Thyroid gland (tissue), 4 donors: ENCODE measurements at regions not wholly inside any gene's neighbourhood (a gene's known extent, or its start where the extent isn't known, plus 50 kb on each side); places are given as distances from the start of the nearest gene placed in this dataset.

Experiments
- DNase-seq, 2 donors: peaks; one replicate each; pipeline ENCODE4 v3.0.0-alpha.2; 2019
- H3K27ac ChIP-seq, 3 donors: fragments of 200-600 bp; sonication (generic); 1 replicate in 2 of 3; 2 replicates in 1 of 3; pipeline ENCODE4 v1.5.1; 2016 to 2019; ENCODE audit warnings: mild to moderate bottlenecking in 1 of 3, moderate library complexity in 1 of 3
- H3K27me3 ChIP-seq: fragments of 200-600 bp; sonication (generic); one replicate; pipeline ENCODE4 v1.5.1; 2019
- H3K36me3 ChIP-seq, 2 donors: fragments of 200-600 bp; sonication (generic); one replicate each; pipeline ENCODE4 v1.5.1; 2016 to 2019
- H3K4me1 ChIP-seq, 2 donors: fragments of 200-600 bp; sonication (generic); one replicate each; pipeline ENCODE4 v1.5.1; 2017 to 2019
- H3K4me3 ChIP-seq, 3 donors: fragments of 200-600 bp; sonication (generic); replicated peaks in 1 of 3; 1 replicate in 2 of 3; 2 replicates in 1 of 3; pipeline ENCODE4 v1.5.1; 2016; ENCODE audit warnings: mild to moderate bottlenecking in 1 of 3
- H3K9me3 ChIP-seq: fragments of 200-600 bp; sonication (generic); one replicate; pipeline ENCODE4 v1.5.1; 2017
- CTCF ChIP-seq, 6 experiments: fragments of 200-600 bp in 3 of 6; fragments of 450-650 bp in 3 of 6; sonication (generic) in 3 of 6; IDR thresholded peaks; one replicate each; pipeline ENCODE4 v1.5.1; 2016 to 2019; ENCODE audit warnings: antibody characterized with exemption in 6 of 6, mild to moderate bottlenecking in 2 of 6, inconsistent platforms in 1 of 6, moderate library complexity in 1 of 6
- POLR2A ChIP-seq, 2 donors: fragments of 450-650 bp; IDR thresholded peaks; one replicate each; pipeline ENCODE4 v1.6.1; 2017; ENCODE audit warnings: antibody characterized with exemption in 2 of 2, mild to moderate bottlenecking in 2 of 2, moderate library complexity in 1 of 2
- WGBS, 2 donors: methylation state at CpG; one replicate each; pipeline ENCODE4 v1.1.5; 2017; 5-methylcytosine and 5-hydroxymethylcytosine counted together
- intact Hi-C: fragments of 100-400 bp; cut with DNase I; formaldehyde crosslinking; loops from one replicate; pipeline ENCODE4 v1.15.1; 2023

- no peaks in the 10 kb centered on the region for H3K36me3 ChIP-seq
- H3K27ac ChIP-seq = no peak overlapping the region
- TF ChIP-seq POLR2A (IDR thresholded peaks at IDR 0.05) (no peak), CTCF (IDR thresholded peaks at IDR 0.05) (no peak)
- WGBS, 2 donors = 78 to 85% methylated on average over 3 of the region's 3 CpGs
- intact Hi-C loops = no loop called here
- H3K27me3 ChIP-seq = no peaks in the 10 kb centered on the region
- no peak for DNase-seq
- no peaks in the 10 kb centered on the region for H3K9me3 ChIP-seq
- peaks cover 7 to 16% of the 10 kb centered on the region in 2 donors for H3K4me1 ChIP-seq
- H3K4me3 ChIP-seq = no peak overlapping the region
These were observed 59.4 kb upstream of the LIMCH1 start for GRCh38 chr4:41478518-41478917.

GRCh38 chr4:41480896-41481311, 57.1 kb upstream of the LIMCH1 start:
- WGBS, 2 donors = 88% methylated on average over 5 of the region's 5 CpGs
- intact Hi-C loops = no loop called here

GRCh38 chr4:41483771-41484170, 54.2 kb upstream of the LIMCH1 start:
- TF ChIP-seq POLR2A (IDR thresholded peaks at IDR 0.05) = no peak
- no peak for TF ChIP-seq CTCF (IDR thresholded peaks at IDR 0.05)
- Histone ChIP-seq H3K27me3 (no peaks in the 10 kb centered on the region), H3K36me3 (no peaks in the 10 kb centered on the region), H3K27ac (no peak overlapping the region), H3K9me3 (no peaks in the 10 kb centered on the region), H3K4me1 (peaks cover 14 to 16% of the 10 kb centered on the region in 2 donors), H3K4me3 (no peak overlapping the region)
- 88 to 96% methylated on average over 1 of the region's 1 CpG for WGBS, 2 donors
- DNase-seq = no peak
- intact Hi-C loops = no loop called here

More at GRCh38 chr4:41480896-41481311, 57.1 kb upstream of the LIMCH1 start:
- H3K9me3 ChIP-seq = no peaks in the 10 kb centered on the region
- H3K36me3 ChIP-seq = no peaks in the 10 kb centered on the region
- no peak for DNase-seq
- no peak overlapping the region for H3K27ac ChIP-seq
- no peak overlapping the region for H3K4me3 ChIP-seq
- H3K27me3 ChIP-seq = no peaks in the 10 kb centered on the region
- TF ChIP-seq POLR2A (IDR thresholded peaks at IDR 0.05) (no peak), CTCF (IDR thresholded peaks at IDR 0.05) (no peak)
- H3K4me1 ChIP-seq = peaks cover 11 to 20% of the 10 kb centered on the region in 2 donors

- intact Hi-C loops = no loop called here
- no peaks in the 10 kb centered on the region for H3K36me3 ChIP-seq
- H3K4me1 ChIP-seq = peaks cover 14 to 16% of the 10 kb centered on the region in 2 donors
- H3K27me3 ChIP-seq = no peaks in the 10 kb centered on the region
- TF ChIP-seq CTCF (IDR thresholded peaks at IDR 0.05) = no peak
- no peak for TF ChIP-seq POLR2A (IDR thresholded peaks at IDR 0.05)
- no peaks in the 10 kb centered on the region for H3K9me3 ChIP-seq
- H3K4me3 ChIP-seq = no peak overlapping the region
- no peak for DNase-seq
- no peak overlapping the region for H3K27ac ChIP-seq
- WGBS, 2 donors = 70 to 85% methylated on average over 1 of the region's 1 CpG
These were observed 52.9 kb upstream of the LIMCH1 start for GRCh38 chr4:41485041-41485440.

- H3K27ac ChIP-seq = no peak overlapping the region
- 84 to 95% methylated on average over 4 of the region's 4 CpGs for WGBS, 2 donors
- H3K4me3 ChIP-seq = no peak overlapping the region
- H3K4me1 ChIP-seq = peaks cover 14 to 16% of the 10 kb centered on the region in 2 donors
- H3K9me3 ChIP-seq = no peaks in the 10 kb centered on the region
- intact Hi-C loops = no loop called here
- H3K27me3 ChIP-seq = no peaks in the 10 kb centered on the region
- H3K36me3 ChIP-seq = no peaks in the 10 kb centered on the region
- TF ChIP-seq POLR2A (IDR thresholded peaks at IDR 0.05) (no peak), CTCF (IDR thresholded peaks at IDR 0.05) (no peak)
- no peak for DNase-seq
These were observed 50.0 kb upstream of the LIMCH1 start for GRCh38 chr4:41487868-41488440.
